ENCODE measurements at regions not wholly inside any gene's neighbourhood (a gene's known extent, or its start where the extent isn't known, plus 50 kb on each side); places are given as distances from the start of the nearest gene placed in this dataset.

GRCh38 chr18:39389800-39390379, 1824.3 kb upstream of the CELF4 start:
- no peak for TF ChIP-seq CTCF (IDR thresholded peaks at IDR 0.05)
- no peak for TF ChIP-seq POLR2A (IDR thresholded peaks at IDR 0.05)

Measured in testis (tissue), 2 donors.